Activated naive CD8-positive, alpha-beta T cell treated with anti-CD3 and anti-CD28 coated beads, Interleukin-2, amount 50 U/mL, for 24 hours (primary cell): ENCODE measurements at regions not wholly inside any gene's neighbourhood (a gene's known extent, or its start where the extent isn't known, plus 50 kb on each side); places are given as distances from the start of the nearest gene placed in this dataset.
"Not testable (repeated sequence)": the region's sequence is repeated elsewhere in the genome, so short reads cannot be mapped to it uniquely, and the experiment has no call there.

Experiments
- ATAC-seq: fragments of 150-1000 bp; cut with Tn5 transposase; one replicate; pipeline ENCODE4 v1.10.0; 2021
- DNase-seq: peaks from one replicate; pipeline ENCODE4 v3.0.0; 2021
- H3K27ac Mint-ChIP-seq: one replicate; pipeline ENCODE4 v1.8.0; 2021; ENCODE audit warnings: mild to moderate bottlenecking, mixed read lengths
- H3K27me3 Mint-ChIP-seq: one replicate; pipeline ENCODE4 v1.8.0; 2021; ENCODE audit warnings: mixed read lengths
- H3K36me3 Mint-ChIP-seq: one replicate; pipeline ENCODE4 v1.8.0; 2021; ENCODE audit warnings: low read depth, mixed read lengths
- H3K4me1 Mint-ChIP-seq: one replicate; pipeline ENCODE4 v1.8.0; 2021; ENCODE audit warnings: mixed read lengths
- H3K4me3 Mint-ChIP-seq: one replicate; pipeline ENCODE4 v1.8.0; 2021; ENCODE audit warnings: mild to moderate bottlenecking, moderate library complexity, mixed read lengths
- H3K9me3 Mint-ChIP-seq: one replicate; pipeline ENCODE4 v1.8.0; 2021; ENCODE audit warnings: mixed read lengths

GRCh38 chr15:84550503-84550902, 50.3 kb upstream of the ZSCAN2 start:
- not testable (repeated sequence) for DNase-seq

More at GRCh38 chr15:84550503-84550902, 50.3 kb upstream of the ZSCAN2 start:
- not testable (repeated sequence) for H3K9me3 Mint-ChIP-seq, H3K27ac Mint-ChIP-seq, H3K36me3 Mint-ChIP-seq, H3K4me3 Mint-ChIP-seq, ATAC-seq, H3K27me3 Mint-ChIP-seq
- peaks cover 15% of the 10 kb centered on the region for H3K4me1 Mint-ChIP-seq
